Nephron (organoid): ENCODE measurements at regions not wholly inside any gene's neighbourhood (a gene's known extent, or its start where the extent isn't known, plus 50 kb on each side); places are given as distances from the start of the nearest gene placed in this dataset.

Experiments
- H3K27ac Mint-ChIP-seq, 3 experiments: 2 replicates each; pipeline ENCODE4 v1.8.0; 2020; ENCODE audit warnings: mixed read lengths in 3 of 3, mild to moderate bottlenecking in 2 of 3, moderate library complexity in 1 of 3
- H3K27me3 Mint-ChIP-seq: 2 replicates; pipeline ENCODE4 v1.8.0; 2021; ENCODE audit warnings: low read depth, mild to moderate bottlenecking, moderate library complexity, mixed read lengths
- H3K36me3 Mint-ChIP-seq: 2 replicates; pipeline ENCODE4 v1.8.0; 2020; ENCODE audit warnings: low read depth, mixed read lengths
- H3K4me1 Mint-ChIP-seq: 2 replicates; pipeline ENCODE4 v1.8.0; 2020; ENCODE audit warnings: mixed read lengths
- H3K4me3 Mint-ChIP-seq, 3 experiments: 2 replicates each; pipeline ENCODE4 v1.8.0; 2020; ENCODE audit warnings: mild to moderate bottlenecking in 3 of 3, mixed read lengths in 3 of 3, moderate library complexity in 2 of 3
- H3K9me3 Mint-ChIP-seq: 2 replicates; pipeline ENCODE4 v1.8.0; 2020; ENCODE audit warnings: mixed read lengths
- CTCF ChIP-seq, 3 experiments: fragments of 200-600 bp; sonication (generic); IDR thresholded peaks; one replicate each; pipeline ENCODE4 v1.5.0; 2021; ENCODE audit warnings: antibody characterized with exemption in 3 of 3; ENCODE audit not compliant: unreplicated experiment in 3 of 3

DNA sequence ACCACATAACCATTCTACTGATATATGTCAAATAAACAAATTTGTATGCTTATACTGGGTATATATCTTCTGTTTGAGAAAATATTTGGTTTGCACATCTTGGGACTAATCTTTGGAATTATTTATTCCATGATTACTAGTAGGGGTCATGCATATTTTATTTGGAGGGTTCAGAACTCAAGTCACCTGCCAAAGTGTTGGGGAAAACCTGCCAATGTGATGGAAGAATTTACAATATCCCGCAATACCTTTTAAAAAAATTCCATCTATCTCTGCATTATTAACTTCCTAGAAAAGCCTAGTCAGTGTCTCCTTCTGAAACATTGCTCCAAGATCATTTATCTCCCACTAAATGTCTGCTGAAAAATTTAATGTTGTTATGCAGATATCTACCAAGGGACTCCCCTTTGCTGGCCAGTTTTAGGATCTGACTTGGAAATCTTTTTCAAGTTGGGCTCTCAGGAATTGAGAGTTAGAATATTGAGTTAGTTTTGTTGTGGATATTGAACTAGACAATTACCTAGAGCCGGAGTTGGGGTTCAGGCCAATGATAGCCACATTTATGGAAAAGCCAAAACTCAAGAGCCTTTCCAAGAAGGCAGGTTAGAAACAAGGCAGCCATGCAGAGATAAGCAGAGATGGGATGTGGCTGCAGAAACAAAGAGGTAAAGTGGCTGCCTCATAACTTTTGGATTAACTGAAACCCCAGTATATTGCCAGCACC lies 425.2 kb downstream of the ADAMTS20 start:
- H3K9me3 Mint-ChIP-seq, result peaks cover 4% of the 10 kb centered on the region
- no peaks in the 10 kb centered on the region for H3K36me3 Mint-ChIP-seq
- peaks cover 54% of the 10 kb centered on the region for H3K4me1 Mint-ChIP-seq
- no peak for TF ChIP-seq CTCF (IDR thresholded peaks at IDR 0.05; ENCODE audit: unreplicated experiment in 3 of 3)
- H3K27ac Mint-ChIP-seq, result peak overlapping the region in 2 of 3 experiments; percentile 57 to 85
- no peak overlapping the region for H3K4me3 Mint-ChIP-seq
- H3K27me3 Mint-ChIP-seq, result no peaks in the 10 kb centered on the region

DNA sequence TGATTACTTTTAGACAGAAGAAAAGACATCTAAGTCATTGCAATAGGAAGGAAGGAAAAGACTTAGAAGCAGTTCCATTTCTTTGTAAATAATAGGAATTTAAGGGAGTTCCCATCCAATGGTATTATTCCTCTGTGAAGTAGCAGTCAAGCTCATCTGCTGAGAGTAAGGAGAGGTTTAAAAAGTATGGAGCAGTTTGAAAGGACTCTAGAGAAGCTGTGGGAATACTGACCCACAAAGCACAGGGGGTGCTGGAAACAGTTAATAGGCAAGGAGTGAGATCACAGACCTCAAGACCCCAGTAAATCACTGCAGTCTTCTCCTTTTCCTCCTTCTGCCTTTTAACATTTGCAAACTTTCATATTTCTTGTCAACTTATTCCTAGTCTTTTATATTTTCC lies 428.5 kb downstream of the ADAMTS20 start:
- no peaks in the 10 kb centered on the region for H3K36me3 Mint-ChIP-seq
- peak overlapping the region; percentile 59 to 87 (median 80) for H3K27ac Mint-ChIP-seq
- peaks cover 10% of the 10 kb centered on the region for H3K9me3 Mint-ChIP-seq
- H3K4me3 Mint-ChIP-seq, result no peak overlapping the region
- TF ChIP-seq CTCF (IDR thresholded peaks at IDR 0.05; ENCODE audit: unreplicated experiment in 3 of 3), result no peak
- H3K4me1 Mint-ChIP-seq, result peaks cover 33% of the 10 kb centered on the region
- H3K27me3 Mint-ChIP-seq, result no peaks in the 10 kb centered on the region

DNA sequence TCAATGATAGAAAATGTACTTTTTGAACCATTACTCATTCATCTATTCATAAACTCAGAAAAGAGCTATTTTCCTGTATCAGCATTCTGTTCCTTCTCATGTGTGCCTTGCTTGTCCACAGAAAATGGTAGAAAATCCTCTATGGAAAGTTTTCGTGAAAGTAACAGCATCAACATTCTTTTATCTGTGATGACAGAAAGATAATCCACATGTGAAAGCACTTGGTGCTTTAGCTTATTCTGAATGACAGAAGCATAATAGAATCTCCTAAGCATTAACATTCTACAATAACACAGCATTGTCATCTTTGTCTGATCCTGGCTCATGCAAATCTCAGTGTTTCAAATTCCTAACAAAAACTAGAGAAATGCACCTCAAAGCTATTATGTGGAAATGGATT lies 431.9 kb downstream of the ADAMTS20 start:
- Mint-ChIP-seq H3K27me3 (no peaks in the 10 kb centered on the region), H3K4me3 (no peak overlapping the region), H3K4me1 (peaks cover 15% of the 10 kb centered on the region), H3K9me3 (peaks cover 10% of the 10 kb centered on the region), H3K27ac (no peak overlapping the region), H3K36me3 (no peaks in the 10 kb centered on the region)
- no peak for TF ChIP-seq CTCF (IDR thresholded peaks at IDR 0.05; ENCODE audit: unreplicated experiment in 3 of 3)

- H3K4me3 Mint-ChIP-seq, result no peak overlapping the region
- H3K27me3 Mint-ChIP-seq, result no peaks in the 10 kb centered on the region
- peaks cover 12% of the 10 kb centered on the region for H3K4me1 Mint-ChIP-seq
- peaks cover 6% of the 10 kb centered on the region for H3K9me3 Mint-ChIP-seq
- TF ChIP-seq CTCF (IDR thresholded peaks at IDR 0.05; ENCODE audit: unreplicated experiment in 3 of 3), result no peak
- no peaks in the 10 kb centered on the region for H3K36me3 Mint-ChIP-seq
- no peak overlapping the region for H3K27ac Mint-ChIP-seq
These were observed 433.1 kb downstream of the ADAMTS20 start for GRCh38 chr12:43118881-43119280.

GRCh38 chr12:43118234-43118633 lies 433.8 kb downstream of the ADAMTS20 start:
- peaks cover 8% of the 10 kb centered on the region for H3K4me1 Mint-ChIP-seq
- peaks cover 6% of the 10 kb centered on the region for H3K9me3 Mint-ChIP-seq
- TF ChIP-seq CTCF (IDR thresholded peaks at IDR 0.05; ENCODE audit: unreplicated experiment in 3 of 3), result no peak
- H3K27ac Mint-ChIP-seq, result no peak overlapping the region
- no peaks in the 10 kb centered on the region for H3K36me3 Mint-ChIP-seq
- H3K4me3 Mint-ChIP-seq, result no peak overlapping the region
- H3K27me3 Mint-ChIP-seq, result no peaks in the 10 kb centered on the region
